ENCODE measurements at regions not wholly inside any gene's neighbourhood (a gene's known extent, or its start where the extent isn't known, plus 50 kb on each side); places are given as distances from the start of the nearest gene placed in this dataset.

GRCh38 chr20:6836821-6837374 is 69.4 kb downstream of the BMP2 start:
- TF ChIP-seq POLR2AphosphoS5 (IDR thresholded peaks at IDR 0.05; ENCODE audit: low read depth, low read length) (no peak), POLR2A (IDR thresholded peaks at IDR 0.05; ENCODE audit: low read depth, low read length) (no peak), TAF1 (IDR thresholded peaks at IDR 0.05; ENCODE audit: low read depth, low read length) (no peak), SPI1 (IDR thresholded peaks at IDR 0.05; ENCODE audit: low read depth, low read length) (no peak)

All from GM12891 (cell line).